ENCODE measurements at regions not wholly inside any gene's neighbourhood (a gene's known extent, or its start where the extent isn't known, plus 50 kb on each side); places are given as distances from the start of the nearest gene placed in this dataset.
"Not testable (repeated sequence)": the region's sequence is repeated elsewhere in the genome, so short reads cannot be mapped to it uniquely, and the experiment has no call there.

DNA sequence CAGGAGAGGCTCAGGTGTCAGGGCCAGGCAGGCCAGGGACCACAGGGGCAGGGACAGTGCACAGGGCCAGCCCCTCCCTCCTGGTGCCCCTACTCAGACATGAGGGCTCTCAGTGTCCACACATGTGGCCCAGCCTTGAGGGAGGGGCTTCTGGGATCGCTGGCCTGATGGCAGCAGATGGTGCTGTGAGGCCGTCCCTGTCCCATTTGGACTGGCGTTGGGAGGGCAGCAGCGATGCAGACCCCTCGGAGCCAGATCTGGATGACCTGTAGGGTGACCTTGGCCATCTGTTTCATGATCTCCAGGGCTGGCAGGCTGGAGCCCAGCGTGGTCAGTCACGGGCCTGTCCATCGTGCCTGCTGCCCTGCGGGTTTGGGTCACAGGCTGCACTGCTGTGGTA is 377.6 kb downstream of the TMEM121 start:
- no peak for DNase-seq (ENCODE audit: insufficient read length, low spot score)
- FAIRE-seq = no peak

GRCh38 chr14:105904379-105904778 is 378.0 kb downstream of the TMEM121 start:
- FAIRE-seq (no peak), DNase-seq (ENCODE audit: insufficient read length, low spot score) (no peak)

- DNase-seq (ENCODE audit: insufficient read length, low spot score) = no peak
Observed at GRCh38 chr14:105905456-105905855, 379.1 kb downstream of the TMEM121 start.

GRCh38 chr14:105907276-105907675 is 380.9 kb downstream of the TMEM121 start:
- no peak for FAIRE-seq
- no peak for DNase-seq (ENCODE audit: insufficient read length, low spot score)

More at GRCh38 chr14:105905456-105905855, 379.1 kb downstream of the TMEM121 start:
- no peak for FAIRE-seq

DNA sequence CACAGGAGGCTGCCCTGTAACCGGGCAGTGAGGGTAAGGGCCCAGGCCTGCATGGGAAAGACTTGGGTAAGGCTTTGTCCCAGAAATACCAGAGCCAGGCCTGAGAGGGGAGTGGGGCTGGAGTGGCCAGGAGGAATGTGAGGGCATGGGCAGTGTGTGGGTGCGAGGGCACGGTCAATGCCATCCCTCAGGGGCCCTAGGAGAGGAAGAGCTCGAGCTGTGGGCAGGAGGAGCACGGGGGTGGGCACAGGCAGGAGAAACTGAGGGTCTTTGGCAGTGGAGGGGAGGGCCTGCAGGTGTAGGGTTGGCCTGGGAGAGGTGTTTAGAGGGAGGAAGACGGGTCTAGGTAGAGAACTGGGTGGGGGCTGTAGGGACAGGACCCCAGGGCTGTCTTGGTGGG is 381.6 kb downstream of the TMEM121 start:
- no peak for DNase-seq (ENCODE audit: insufficient read length, low spot score)
- no peak for FAIRE-seq

- DNase-seq (ENCODE audit: insufficient read length, low spot score) (no peak), FAIRE-seq (no peak)
Observed at GRCh38 chr14:105908481-105908911, 382.1 kb downstream of the TMEM121 start.

GRCh38 chr14:105909046-105909827 is 382.9 kb downstream of the TMEM121 start:
- FAIRE-seq (no peak), DNase-seq (ENCODE audit: insufficient read length, low spot score) (no peak)

DNA sequence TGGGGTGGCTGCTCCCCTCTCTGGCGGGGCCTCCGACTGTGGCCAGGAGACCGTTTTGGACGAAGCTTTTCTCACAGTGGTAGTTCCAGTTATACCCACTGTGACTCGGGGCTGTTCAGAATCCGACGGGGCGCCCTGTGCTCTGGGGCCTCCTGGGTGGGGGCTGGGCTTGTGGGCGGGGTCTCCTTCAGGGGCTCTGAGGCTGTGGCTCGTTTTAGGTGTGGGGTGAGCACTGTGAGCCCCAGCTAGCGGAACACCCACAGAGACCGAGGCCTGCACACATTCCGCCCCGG is 383.4 kb downstream of the TMEM121 start:
- DNase-seq (ENCODE audit: insufficient read length, low spot score); FAIRE-seq: not testable (repeated sequence)

- DNase-seq (ENCODE audit: insufficient read length, low spot score) (no peak), FAIRE-seq (no peak)
Observed at GRCh38 chr14:105910426-105910825, 384.0 kb downstream of the TMEM121 start.

DNA sequence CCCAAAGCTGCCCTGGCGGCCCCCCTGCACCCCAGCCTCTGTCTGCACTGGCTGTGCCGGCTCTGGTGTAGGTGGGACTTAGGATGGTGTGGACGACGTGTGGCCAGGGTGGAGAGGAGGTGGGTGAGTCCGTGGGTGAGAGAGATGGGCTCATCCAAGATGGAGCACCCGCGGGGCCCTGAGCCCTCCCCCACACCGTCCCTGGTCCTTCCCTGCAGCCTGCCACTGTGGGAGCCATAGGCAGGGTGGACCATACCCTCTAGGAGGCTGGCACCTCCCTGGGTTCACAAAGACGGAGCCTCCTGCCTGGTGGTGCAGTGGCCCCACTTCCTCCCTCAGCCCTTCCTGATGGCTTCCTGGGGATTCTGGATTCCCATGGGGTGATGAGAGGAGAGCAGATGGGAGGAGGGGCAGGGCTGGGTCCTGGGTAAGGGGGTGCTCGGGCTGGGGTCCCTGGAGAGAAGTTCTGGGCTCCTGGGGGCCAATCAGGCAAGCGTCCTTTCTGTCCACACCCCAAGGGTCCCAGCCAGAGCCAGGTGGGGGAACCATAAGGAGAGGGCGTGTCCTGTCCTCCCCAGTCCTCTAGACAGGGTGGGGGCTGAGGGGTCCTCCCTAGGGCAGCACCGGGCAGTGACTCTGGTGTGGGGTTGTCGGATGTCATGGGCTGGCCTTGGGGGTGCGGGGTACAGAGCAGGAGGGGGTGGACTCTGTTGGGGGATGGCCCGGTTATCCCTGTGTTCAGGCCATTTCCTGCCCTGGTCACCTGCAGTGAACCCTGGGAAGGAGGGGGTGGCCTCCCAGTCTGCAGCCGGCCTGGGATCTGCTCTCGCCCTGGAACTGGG is 384.8 kb downstream of the TMEM121 start:
- DNase-seq (ENCODE audit: insufficient read length, low spot score) (no peak), FAIRE-seq (no peak)

GRCh38 chr14:105911848-105912292 is 385.5 kb downstream of the TMEM121 start:
- not testable (repeated sequence) for FAIRE-seq; DNase-seq (ENCODE audit: insufficient read length, low spot score)

DNA sequence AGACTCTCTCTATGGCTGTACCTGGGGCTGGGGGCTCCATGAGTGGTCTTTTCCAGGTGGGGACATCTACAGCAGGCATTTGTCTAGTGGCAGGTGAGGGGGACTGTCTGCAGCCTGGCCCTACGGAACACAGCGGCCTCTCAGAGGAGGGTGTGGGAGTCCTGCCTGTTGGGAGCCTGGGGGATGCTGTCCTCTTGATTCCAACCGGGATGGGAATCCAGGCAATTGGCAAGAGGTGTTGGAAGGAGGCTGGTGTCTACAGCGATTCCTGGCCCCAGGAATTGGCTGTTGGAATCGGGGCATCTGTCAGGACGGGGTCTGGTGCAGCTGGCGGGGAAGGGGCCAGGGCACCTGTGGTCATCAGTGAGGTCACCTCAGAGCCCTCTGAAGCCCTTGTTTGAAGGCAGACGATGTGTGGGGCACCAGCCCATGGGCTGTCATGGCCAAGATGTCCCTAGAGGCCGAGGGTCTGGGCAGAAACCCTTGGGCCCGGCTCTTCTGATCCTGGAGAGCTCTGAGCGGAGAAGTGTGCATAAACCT is 386.3 kb downstream of the TMEM121 start:
- FAIRE-seq = no peak
- no peak for DNase-seq (ENCODE audit: insufficient read length, low spot score)

GRCh38 chr14:105913221-105913620 is 386.8 kb downstream of the TMEM121 start:
- DNase-seq (ENCODE audit: insufficient read length, low spot score) = no peak
- no peak for FAIRE-seq

GRCh38 chr14:105913861-105914260 is 387.5 kb downstream of the TMEM121 start:
- DNase-seq (ENCODE audit: insufficient read length, low spot score) (no peak), FAIRE-seq (no peak)

DNA sequence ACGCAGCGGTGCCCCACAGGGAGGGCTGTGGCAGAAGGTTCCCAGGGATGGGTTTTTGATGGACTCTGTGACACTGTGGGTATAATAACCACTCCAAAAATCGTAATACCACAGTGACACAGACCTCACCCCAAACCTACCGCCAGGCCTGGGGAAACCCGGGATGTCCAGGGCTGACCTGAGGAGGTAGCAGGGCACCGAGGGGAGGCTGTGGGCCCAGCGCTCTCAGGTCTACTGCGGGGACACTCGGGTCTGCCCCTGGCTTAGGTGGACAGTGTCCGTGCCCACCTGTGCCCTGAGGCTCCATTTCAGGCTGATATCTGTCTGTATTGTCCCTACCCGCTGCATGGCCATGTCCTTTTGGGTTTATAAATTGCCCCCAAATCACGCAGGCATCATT is 387.9 kb downstream of the TMEM121 start:
- not testable (repeated sequence) for FAIRE-seq; DNase-seq (ENCODE audit: insufficient read length, low spot score)

GRCh38 chr14:105914738-105915385 is 388.5 kb downstream of the TMEM121 start:
- no peak for DNase-seq (ENCODE audit: insufficient read length, low spot score)
- FAIRE-seq = no peak

DNA sequence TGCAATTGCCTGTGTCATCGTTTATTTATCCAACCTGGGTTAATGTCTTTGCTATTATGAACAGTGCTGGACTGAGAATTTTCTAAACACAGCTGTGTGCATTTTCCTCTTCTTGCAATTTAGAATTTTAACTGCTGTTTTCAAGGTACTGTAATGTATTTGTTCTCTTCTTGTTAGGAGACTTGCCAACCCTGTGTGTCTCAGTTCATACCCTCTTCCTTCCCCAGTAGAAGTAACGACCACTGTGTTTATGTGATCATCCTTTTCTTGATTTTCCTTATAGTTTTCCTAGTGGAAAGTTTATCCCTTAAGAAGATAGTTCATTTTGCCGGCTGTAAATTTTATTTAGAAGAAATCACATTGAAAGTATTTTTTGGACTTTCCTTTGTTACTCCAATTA is 389.2 kb downstream of the TMEM121 start:
- DNase-seq (ENCODE audit: insufficient read length, low spot score); FAIRE-seq: not testable (repeated sequence)

DNA sequence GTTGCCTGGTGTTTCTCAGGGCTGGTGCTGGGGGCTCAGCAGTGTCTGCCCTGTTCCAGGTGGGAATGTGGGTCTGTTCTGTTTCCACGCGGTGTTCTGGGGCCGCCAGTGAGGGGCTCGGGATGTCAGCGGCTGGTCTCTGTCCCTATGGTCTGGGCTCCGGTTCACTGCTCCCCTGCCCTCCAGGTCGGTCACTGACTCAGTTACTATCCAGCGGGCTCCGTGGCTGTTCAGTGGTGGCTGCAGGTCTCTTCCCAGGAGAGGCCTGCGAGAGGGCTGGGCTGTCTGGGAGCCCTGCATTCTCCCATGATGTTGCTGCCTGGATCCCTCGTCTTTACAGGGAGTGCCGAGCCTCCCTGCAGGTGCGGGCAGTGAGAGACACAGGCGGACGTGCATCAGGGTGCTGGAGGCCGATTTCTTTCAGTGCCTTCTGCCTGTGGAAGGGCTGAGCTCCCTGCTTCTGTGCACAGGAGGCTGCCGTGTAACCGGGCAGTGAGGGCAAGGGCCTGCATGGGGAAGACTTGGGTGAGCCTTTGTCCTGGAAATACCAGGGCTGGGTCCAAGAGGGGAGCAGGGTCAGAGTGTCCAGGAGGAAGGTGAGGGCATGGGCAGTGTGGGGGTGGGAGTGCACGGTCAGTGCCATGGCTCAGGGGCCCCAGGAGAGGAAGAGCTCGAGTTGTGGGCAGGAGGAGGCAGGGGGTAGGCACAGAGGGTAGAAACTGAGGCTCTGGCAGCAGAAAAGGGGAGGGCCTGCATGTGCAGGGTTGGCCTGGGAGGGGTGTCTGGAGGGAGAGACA is 391.0 kb downstream of the TMEM121 start:
- not testable (repeated sequence) for FAIRE-seq

DNA sequence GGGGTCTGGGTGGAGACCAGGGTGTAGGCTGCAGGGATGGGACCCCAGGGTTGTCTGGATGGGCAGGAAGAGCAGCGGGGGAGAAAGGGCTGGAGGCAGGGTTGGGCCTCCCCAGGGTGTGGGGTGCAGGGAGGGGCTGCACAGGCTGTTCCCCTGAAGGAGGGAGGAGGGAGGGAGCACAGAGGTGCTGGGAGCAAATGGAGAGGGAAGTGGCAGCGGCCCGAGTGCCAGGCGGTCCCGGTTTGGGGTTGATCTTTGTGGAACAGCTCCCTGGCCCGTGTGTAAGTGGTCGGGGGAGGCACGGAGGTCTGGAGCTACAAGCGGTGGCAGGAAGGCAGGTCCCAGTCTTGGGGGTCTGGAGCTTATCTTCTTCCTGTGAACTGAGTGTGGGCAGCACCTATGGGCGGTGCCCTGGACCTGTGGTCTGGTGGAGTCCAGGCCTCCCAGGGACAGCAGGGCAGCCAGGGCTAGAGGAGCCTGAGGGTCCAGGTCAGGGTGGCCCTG is 391.6 kb downstream of the TMEM121 start:
- FAIRE-seq (no peak), DNase-seq (ENCODE audit: insufficient read length, low spot score) (no peak)

More for the DNA sequence above, 391.0 kb downstream of the TMEM121 start:
- not testable (repeated sequence) for DNase-seq (ENCODE audit: insufficient read length, low spot score)
